Prostate gland (tissue), 2 donors: ENCODE measurements at regions not wholly inside any gene's neighbourhood (a gene's known extent, or its start where the extent isn't known, plus 50 kb on each side); places are given as distances from the start of the nearest gene placed in this dataset.

Experiments
- POLR2A ChIP-seq: fragments of 450-650 bp; IDR thresholded peaks from one replicate; pipeline ENCODE4 v1.6.1; 2016; ENCODE audit warnings: antibody characterized with exemption, mild to moderate bottlenecking
- POLR2AphosphoS5 ChIP-seq: sonication (generic); formaldehyde crosslinking; IDR thresholded peaks from one replicate; pipeline ENCODE4 v1.6.1; 2017; ENCODE audit warnings: antibody characterized with exemption
- TF ChIP-seq, protein P1 (sequence below), 4 experiments: fragments of 200-600 bp in 2 of 4; fragments of 450-650 bp in 2 of 4; sonication (generic) in 2 of 4; IDR thresholded peaks; 1 replicate in 3 of 4; 2 replicates in 1 of 4; pipeline ENCODE4 v1.5.1; 2016 to 2019; ENCODE audit warnings: antibody characterized with exemption in 4 of 4, mild to moderate bottlenecking in 2 of 4, moderate library complexity in 2 of 4

DNA sequence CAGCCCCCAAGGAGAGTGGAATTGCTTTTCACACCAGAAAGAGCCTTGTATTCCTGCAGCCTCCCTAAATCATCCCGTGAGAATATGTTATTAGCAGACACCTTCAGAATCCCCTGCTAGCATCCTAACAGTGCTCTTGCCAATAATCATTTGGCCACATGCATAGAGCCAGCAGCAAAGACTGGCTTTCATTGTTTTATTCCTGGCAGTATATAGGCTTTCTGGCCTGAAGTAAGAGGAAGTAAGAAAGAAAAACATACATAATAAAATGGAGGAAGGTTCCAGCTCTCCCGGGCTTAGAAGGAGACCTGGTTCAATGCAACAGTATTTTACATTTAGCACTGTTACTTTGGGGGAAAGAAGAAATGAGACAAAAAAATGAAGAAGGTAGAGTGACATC, 176.7 kb upstream of the ATF7IP start:
- no peak for TF ChIP-seq POLR2A
- TF ChIP-seq, protein P1, sequence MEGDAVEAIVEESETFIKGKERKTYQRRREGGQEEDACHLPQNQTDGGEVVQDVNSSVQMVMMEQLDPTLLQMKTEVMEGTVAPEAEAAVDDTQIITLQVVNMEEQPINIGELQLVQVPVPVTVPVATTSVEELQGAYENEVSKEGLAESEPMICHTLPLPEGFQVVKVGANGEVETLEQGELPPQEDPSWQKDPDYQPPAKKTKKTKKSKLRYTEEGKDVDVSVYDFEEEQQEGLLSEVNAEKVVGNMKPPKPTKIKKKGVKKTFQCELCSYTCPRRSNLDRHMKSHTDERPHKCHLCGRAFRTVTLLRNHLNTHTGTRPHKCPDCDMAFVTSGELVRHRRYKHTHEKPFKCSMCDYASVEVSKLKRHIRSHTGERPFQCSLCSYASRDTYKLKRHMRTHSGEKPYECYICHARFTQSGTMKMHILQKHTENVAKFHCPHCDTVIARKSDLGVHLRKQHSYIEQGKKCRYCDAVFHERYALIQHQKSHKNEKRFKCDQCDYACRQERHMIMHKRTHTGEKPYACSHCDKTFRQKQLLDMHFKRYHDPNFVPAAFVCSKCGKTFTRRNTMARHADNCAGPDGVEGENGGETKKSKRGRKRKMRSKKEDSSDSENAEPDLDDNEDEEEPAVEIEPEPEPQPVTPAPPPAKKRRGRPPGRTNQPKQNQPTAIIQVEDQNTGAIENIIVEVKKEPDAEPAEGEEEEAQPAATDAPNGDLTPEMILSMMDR (IDR thresholded peaks at IDR 0.05), result no peak
- peak; percentile 58 for TF ChIP-seq POLR2AphosphoS5
